HL-60 (cell line): ENCODE measurements at regions not wholly inside any gene's neighbourhood (a gene's known extent, or its start where the extent isn't known, plus 50 kb on each side); places are given as distances from the start of the nearest gene placed in this dataset.

Experiments used
- CTCF ChIP-seq: IDR thresholded peaks from one replicate; pipeline ENCODE4 v1.5.1; 2011; ENCODE audit warnings: low read length, control low read depth, inconsistent platforms; ENCODE audit not compliant: insufficient read depth
- GABPA ChIP-seq: IDR thresholded peaks from 2 replicates; pipeline ENCODE4 v1.6.1; 2012; ENCODE audit warnings: low read depth
- POLR2AphosphoS5 ChIP-seq: IDR thresholded peaks from 2 replicates; pipeline ENCODE4 v1.6.1; 2012; ENCODE audit warnings: low read depth
- REST ChIP-seq: IDR thresholded peaks from 2 replicates; pipeline ENCODE4 v1.6.1; 2012; ENCODE audit warnings: low read depth; ENCODE audit not compliant: insufficient replicate concordance

DNA sequence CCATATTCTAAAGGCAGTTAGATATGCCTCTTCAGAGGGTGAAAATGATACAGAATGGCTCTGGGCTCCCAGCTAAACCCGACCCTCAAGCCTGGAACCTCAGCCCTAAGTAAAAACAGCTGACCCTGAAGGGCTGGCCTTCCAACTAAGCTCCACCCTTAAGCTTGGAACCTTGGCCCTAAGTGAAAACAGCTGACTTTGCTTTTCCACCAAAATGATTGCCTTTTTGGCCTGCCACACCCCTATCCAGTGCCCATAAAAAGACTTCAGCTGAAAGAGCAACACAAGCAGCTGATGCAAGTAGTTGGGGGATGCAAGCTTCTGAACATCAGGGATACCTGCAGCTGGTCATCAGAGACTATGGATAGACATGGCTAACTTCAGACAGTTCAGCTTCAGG, 647.4 kb upstream of the SGCD start:
- TF ChIP-seq CTCF (no peak), GABPA (no peak), REST (no peak), POLR2AphosphoS5 (no peak)
